PC-3 (cell line): ENCODE measurements at regions not wholly inside any gene's neighbourhood (a gene's known extent, or its start where the extent isn't known, plus 50 kb on each side); places are given as distances from the start of the nearest gene placed in this dataset.

Experiments
- EZH2 ChIP-seq: fragments of 300-600 bp; sonication (generic); IDR thresholded peaks from one replicate; pipeline ENCODE4 v1.6.1; 2017; ENCODE audit warnings: antibody characterized with exemption, mild to moderate bottlenecking, low read length; ENCODE audit not compliant: unreplicated experiment
- EZH2phosphoT487 ChIP-seq: fragments of 300-600 bp; sonication (generic); IDR thresholded peaks from 2 replicates; pipeline ENCODE4 v1.6.1; 2018; ENCODE audit warnings: mild to moderate bottlenecking, antibody characterized with exemption, low read length, borderline replicate concordance
- TF ChIP-seq, protein P1 (sequence below): fragments of 300-600 bp; sonication (generic); conservative IDR thresholded peaks from 2 replicates; pipeline ENCODE4 v1.5.1; 2017; ENCODE audit warnings: antibody characterized with exemption, low read depth, mild to moderate bottlenecking, low read length

DNA sequence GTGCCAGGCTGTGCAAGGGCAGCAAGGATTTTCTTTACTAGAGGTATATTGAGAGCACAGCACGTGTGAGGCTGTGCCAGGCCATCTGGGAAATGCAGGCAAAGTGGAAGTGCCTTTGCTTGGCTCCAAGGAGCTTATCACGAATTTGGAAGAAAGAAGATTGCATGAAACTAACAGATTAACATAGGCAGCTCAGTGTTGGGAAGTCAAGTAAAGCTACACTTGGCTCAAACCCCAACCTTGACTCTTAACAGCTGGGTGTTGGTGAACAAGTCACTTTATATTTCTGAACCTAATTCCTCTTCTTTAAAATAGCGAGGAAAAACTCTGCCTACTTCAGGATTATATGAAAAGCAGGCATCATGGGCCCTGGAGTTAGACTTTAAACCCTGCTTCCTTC, 105.2 kb downstream of the PLCE1 start:
- TF ChIP-seq, protein P1, sequence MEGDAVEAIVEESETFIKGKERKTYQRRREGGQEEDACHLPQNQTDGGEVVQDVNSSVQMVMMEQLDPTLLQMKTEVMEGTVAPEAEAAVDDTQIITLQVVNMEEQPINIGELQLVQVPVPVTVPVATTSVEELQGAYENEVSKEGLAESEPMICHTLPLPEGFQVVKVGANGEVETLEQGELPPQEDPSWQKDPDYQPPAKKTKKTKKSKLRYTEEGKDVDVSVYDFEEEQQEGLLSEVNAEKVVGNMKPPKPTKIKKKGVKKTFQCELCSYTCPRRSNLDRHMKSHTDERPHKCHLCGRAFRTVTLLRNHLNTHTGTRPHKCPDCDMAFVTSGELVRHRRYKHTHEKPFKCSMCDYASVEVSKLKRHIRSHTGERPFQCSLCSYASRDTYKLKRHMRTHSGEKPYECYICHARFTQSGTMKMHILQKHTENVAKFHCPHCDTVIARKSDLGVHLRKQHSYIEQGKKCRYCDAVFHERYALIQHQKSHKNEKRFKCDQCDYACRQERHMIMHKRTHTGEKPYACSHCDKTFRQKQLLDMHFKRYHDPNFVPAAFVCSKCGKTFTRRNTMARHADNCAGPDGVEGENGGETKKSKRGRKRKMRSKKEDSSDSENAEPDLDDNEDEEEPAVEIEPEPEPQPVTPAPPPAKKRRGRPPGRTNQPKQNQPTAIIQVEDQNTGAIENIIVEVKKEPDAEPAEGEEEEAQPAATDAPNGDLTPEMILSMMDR, result no peak
- TF ChIP-seq EZH2phosphoT487 (no peak), EZH2 (no peak)
